ENCODE measurements at regions not wholly inside any gene's neighbourhood (a gene's known extent, or its start where the extent isn't known, plus 50 kb on each side); places are given as distances from the start of the nearest gene placed in this dataset.

GRCh38 chr2:19062370-19062769 lies 296.1 kb downstream of the OSR1 start:
- no peak overlapping the region; the same call in 2 of the 3 replicates for H2BK15ac ChIP-seq (ENCODE audit: low read depth, low read length)
- dilution Hi-C loops (cut with HindIII; ENCODE audit: low sequenced_read_pairs, unreplicated experiment) = no loop called here
- no peaks in the 10 kb centered on the region for H3K79me1 ChIP-seq (ENCODE audit: low read depth in 1 of 2, low read length in 2 of 2)
- no CpG with 5 or more reads among the region's 1 CpG for WGBS, 2 experiments (ENCODE audit: extremely low coverage in 2 of 2, insufficient read length in 1 of 2)
- H3K18ac ChIP-seq (ENCODE audit: low read depth, low read length) = no peak overlapping the region
- ATAC-seq (ENCODE audit: low read depth) = no peak
- no peak overlapping the region for H3K4ac ChIP-seq (ENCODE audit: low read depth, low read length)
- no peaks in the 10 kb centered on the region for H3K9me1 ChIP-seq (ENCODE audit: insufficient read depth, low read length)
- in situ Hi-C loops (cut with MboI; ENCODE audit: low sequenced_read_pairs) = no loop called here
- no peak overlapping the region for H2BK20ac ChIP-seq (ENCODE audit: low read depth, low read length)
- CTCF ChIA-PET = no interaction called here
- DNase-seq = no peak
- H3K23ac ChIP-seq (ENCODE audit: low read depth, low read length) = no peak overlapping the region
- H2AK5ac ChIP-seq (ENCODE audit: low read depth, low read length) = peak overlapping the region; percentile 67; the same call in 1 of the 2 replicates
- H3K9ac ChIP-seq (ENCODE audit: low read depth, low read length) = no peak overlapping the region
- no peaks in the 10 kb centered on the region for H3K4me1 ChIP-seq (ENCODE audit: control insufficient read depth, insufficient read depth, low read length)
- no peak overlapping the region for H3K4me3 ChIP-seq (ENCODE audit: insufficient read depth, low read depth, low read length)
- no peaks in the 10 kb centered on the region for H3K27me3 ChIP-seq (ENCODE audit: control insufficient read depth, insufficient read depth, low read length)
- no peak overlapping the region for H2AFZ ChIP-seq (replicated peaks; ENCODE audit: low read length, poor library complexity)
- no peak overlapping the region for H3K27ac ChIP-seq (ENCODE audit: insufficient read depth, low read length)
- H4K8ac ChIP-seq (ENCODE audit: low read depth in 2 of 2, low read length in 2 of 2) = no peak overlapping the region
- no peak overlapping the region for H2BK120ac ChIP-seq (ENCODE audit: low read depth, low read length)
- H4K91ac ChIP-seq (ENCODE audit: insufficient read depth, low read depth, low read length) = no peak overlapping the region
- BruUV-seq (replicated peaks) = no TSS peak
- H3K56ac ChIP-seq (ENCODE audit: extremely low read depth, insufficient read depth, low read length) = no peak overlapping the region
- H2BK5ac ChIP-seq (ENCODE audit: low read depth, low read length, poor library complexity, severe bottlenecking) = no peak overlapping the region
- H3K4me2 ChIP-seq (ENCODE audit: low read depth, low read length) = no peak overlapping the region
- H4K20me1 ChIP-seq (ENCODE audit: insufficient read depth, low read length) = no peaks in the 10 kb centered on the region
- TF ChIP-seq RFX5 (IDR thresholded peaks at IDR 0.05; ENCODE audit: low read depth, low read length) (no peak), CHD1 (IDR thresholded peaks at IDR 0.05; ENCODE audit: low read depth, low read length) (no peak), POLR2A (IDR thresholded peaks at IDR 0.05; ENCODE audit: low read depth, low read length) (no peak), RAD21 (IDR thresholded peaks at IDR 0.05; ENCODE audit: low read length) (no peak), CEBPB (IDR thresholded peaks at IDR 0.05; ENCODE audit: low read depth, low read length) (no peak), FOS (IDR thresholded peaks at IDR 0.05; ENCODE audit: low read depth, low read length) (no peak), NFE2L2 (IDR thresholded peaks at IDR 0.05; ENCODE audit: low read depth, low read length) (no peak)
- no peak overlapping the region for H3K14ac ChIP-seq (replicated peaks; ENCODE audit: low read depth, low read length)
- no peak overlapping the region for H4K5ac ChIP-seq (ENCODE audit: low read depth, low read length)
- POLR2A ChIA-PET (ENCODE audit: unreplicated experiment) = no interaction called here
- H2AK9ac ChIP-seq (replicated peaks; ENCODE audit: low read depth, low read length, poor library complexity) = no peak overlapping the region
- H3K9me3 ChIP-seq (ENCODE audit: control insufficient read depth, insufficient read depth, low read length) = no peaks in the 10 kb centered on the region
- no peaks in the 10 kb centered on the region for H3K36me3 ChIP-seq (ENCODE audit: control insufficient read depth, insufficient read depth, low read length)
- intact Hi-C loops (cut with micrococcal nuclease) = no loop called here

Measured in IMR-90 (cell line).